GM12874 (cell line): ENCODE measurements at regions not wholly inside any gene's neighbourhood (a gene's known extent, or its start where the extent isn't known, plus 50 kb on each side); places are given as distances from the start of the nearest gene placed in this dataset.

Experiments used
- TF ChIP-seq, protein P1 (sequence below): IDR thresholded peaks from 2 replicates; pipeline ENCODE4 v1.5.1; 2011; ENCODE audit warnings: low read depth, mild to moderate bottlenecking, control low read depth, low read length, moderate library complexity; ENCODE audit not compliant: insufficient read depth

DNA sequence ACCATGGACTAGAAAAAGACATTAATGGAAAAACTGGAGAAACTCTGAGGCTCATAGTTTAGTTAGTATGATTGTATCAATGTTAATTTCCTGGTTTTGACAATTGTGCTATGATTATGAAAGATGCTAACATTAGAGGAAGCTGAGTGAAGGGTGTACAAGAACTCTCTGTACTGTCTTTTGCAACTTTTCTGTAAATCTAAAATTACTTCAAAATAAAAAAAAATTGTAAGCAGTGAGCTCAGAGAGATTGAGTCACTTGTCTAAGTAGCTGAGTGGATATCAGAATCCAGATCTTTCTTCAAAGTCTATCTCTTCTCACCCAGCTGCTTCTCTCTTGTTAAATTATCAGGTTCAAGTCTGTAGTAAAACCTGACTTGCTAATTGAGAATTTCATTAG, 181.1 kb downstream of the PLCE1 start:
- TF ChIP-seq, protein P1, sequence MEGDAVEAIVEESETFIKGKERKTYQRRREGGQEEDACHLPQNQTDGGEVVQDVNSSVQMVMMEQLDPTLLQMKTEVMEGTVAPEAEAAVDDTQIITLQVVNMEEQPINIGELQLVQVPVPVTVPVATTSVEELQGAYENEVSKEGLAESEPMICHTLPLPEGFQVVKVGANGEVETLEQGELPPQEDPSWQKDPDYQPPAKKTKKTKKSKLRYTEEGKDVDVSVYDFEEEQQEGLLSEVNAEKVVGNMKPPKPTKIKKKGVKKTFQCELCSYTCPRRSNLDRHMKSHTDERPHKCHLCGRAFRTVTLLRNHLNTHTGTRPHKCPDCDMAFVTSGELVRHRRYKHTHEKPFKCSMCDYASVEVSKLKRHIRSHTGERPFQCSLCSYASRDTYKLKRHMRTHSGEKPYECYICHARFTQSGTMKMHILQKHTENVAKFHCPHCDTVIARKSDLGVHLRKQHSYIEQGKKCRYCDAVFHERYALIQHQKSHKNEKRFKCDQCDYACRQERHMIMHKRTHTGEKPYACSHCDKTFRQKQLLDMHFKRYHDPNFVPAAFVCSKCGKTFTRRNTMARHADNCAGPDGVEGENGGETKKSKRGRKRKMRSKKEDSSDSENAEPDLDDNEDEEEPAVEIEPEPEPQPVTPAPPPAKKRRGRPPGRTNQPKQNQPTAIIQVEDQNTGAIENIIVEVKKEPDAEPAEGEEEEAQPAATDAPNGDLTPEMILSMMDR, result no peak

DNA sequence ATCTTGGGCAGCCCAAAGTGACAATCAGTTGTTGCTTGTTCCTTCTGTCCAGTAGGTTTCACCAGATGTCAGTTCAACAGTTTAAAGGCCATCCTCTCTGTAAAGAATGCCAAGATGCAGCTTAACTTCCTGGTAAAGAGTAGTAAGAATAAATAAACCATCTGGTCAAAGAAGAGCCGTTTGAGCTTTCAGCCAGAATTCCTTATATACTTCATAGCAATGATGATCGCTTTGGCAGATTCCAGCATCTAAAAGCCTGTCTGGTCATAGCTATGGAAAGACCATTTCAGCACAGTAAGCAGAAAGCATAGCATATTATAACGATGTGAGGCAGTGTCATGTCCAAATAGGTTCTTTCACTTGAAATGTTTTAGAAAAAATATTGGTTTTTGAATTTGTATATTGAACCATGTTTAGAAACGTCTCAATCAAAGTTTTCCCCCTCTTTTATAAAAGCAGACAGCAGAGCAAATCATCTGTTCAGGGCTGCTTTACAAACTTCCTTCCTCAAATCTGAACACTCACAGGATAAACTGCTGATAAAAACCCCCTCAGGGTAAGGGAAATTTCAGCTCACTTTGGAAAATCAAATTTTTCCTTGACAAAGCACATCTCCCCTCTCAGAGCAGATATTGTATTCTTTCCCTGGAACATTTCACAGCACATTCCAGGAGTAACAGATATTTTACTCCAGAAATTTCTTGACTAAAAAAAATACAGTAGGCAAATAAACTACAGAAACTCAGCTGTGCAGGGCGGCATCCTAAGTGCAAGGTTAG, 184.1 kb downstream of the NOC3L start:
- TF ChIP-seq, protein P1, result no peak

DNA sequence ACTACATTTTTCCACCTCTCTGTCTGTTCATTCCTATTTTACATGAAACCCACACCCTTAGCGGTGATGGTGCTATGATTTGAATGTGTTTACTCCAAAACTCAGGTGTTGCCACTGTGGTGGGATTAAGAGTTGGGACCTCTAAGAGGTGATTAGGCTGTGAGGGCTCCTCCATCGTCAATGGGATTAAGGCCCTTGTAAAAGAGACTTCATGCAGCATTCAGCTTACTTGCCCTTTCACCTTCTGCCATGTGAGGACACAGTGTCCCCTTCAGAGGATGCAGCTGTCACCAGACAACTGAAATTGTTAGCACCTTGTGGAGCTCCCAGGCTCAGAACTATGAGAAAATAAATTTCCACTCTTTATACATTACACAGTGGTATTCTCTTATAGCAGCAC, 182.2 kb downstream of the NOC3L start:
- TF ChIP-seq, protein P1, result no peak

DNA sequence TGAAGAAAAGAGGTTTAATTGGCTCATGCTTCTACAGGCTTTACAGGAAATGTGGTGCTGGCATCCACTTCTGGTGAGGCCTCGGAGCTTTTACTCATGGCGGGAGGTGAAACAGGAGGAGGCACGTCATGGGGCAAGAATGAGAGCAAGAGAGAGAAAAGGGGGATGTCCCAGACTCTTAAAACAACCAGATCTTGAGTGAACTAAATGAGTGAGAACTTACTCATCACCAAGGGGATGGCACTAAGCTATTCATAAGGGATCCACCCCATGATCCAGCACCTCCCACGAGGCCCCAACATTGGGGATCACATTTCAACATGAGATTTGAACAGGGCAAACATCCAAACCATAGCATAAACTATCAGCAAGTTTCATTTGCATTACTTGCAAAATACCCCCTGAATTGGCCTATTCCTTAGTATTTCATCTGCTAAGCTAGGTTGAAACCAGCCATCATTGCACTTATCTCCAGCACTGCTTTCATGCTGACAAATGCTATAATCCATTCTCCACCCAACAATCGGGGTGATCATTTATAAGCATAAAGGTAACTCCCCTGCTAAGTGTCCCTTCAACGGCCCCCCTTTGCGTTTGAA, 179.0 kb downstream of the NOC3L start:
- TF ChIP-seq, protein P1, result no peak

DNA sequence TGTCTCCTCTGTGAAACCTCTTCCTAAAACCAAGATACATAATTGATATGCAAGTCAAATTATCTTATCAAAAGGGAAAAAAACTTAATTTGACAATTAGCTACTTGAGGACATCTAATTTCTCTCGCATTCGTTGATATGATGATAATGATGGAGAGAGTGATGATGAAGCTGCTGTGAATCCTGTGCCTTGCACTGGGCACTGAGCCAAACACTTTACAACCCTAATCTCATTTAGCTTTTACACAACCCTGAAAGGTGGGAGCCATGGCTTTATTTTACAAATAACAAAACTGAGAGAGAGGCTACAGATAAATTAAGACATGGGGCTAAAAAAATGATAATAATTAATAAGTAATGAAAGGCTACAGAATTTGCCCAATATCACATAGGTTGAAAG, 176.0 kb downstream of the NOC3L start:
- TF ChIP-seq, protein P1, result no peak

DNA sequence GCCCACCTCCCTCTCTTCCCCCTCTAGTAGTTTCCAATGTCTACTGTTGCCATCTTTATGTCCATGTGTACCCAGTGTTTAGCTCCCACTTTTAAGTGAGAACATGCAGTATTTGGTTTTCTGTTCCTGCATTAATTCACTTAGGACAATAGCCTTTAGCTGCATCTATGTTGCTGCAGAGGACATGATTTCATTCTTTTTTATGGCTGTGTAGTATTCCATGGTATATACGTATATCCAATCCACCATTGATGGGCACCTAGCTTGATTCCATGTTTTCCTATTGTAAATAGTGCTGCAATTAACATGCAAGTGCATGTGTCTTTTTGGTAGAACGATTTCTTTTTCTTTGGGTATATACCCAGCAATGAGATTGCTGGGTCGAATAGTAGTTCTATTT, 170.4 kb downstream of the NOC3L start:
- TF ChIP-seq, protein P1, result no peak

DNA sequence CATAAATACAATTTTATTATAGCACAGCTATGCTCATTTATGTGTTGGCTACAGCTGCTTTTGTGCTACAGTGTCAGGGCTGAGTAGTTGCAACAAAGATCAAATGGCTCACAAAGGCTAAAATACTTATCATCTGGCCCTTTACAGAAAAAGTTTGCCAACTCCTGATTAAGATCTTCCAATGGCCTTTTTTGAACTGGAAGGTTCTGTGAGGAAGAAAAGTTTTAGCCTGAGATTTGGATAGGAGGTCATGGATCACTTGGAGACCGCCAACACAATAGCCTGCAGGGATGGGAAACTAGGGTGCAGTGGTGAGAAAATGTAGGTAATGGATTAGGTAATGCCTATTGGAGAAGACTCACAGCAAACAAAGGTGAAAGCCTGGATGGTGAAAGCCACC, 169.8 kb downstream of the NOC3L start:
- TF ChIP-seq, protein P1, result no peak
